ENCODE measurements at regions not wholly inside any gene's neighbourhood (a gene's known extent, or its start where the extent isn't known, plus 50 kb on each side); places are given as distances from the start of the nearest gene placed in this dataset.

DNA sequence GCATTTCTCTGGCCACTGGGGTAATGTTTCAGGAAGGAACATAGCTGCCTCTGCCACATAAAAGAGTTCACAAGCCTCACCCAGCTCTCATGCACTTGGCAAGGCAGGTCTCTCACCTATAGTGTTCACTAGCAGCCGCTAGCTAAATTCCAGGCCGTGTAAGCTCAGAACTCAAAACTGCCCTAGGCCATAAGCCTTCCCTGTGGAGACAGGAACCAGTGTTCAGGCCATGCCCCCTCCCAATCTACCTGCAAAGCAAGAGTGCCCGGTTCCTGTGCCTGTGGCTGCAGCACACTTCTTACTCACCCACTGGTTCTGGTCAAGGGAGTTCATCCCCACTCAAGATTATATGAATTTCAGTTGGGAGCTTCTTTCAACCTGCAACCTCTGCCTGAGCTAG lies 60.7 kb upstream of the ZNF169 start:
- Mint-ChIP-seq H3K4me1 (peaks cover 0 to 6% (median 0%) of the 10 kb centered on the region in 4 donors), H3K27me3 (no peaks in the 10 kb centered on the region), H3K4me3 (no peak overlapping the region), H3K36me3 (peaks cover 29% of the 10 kb centered on the region), H3K9me3 (peaks cover 1 to 25% (median 11%) of the 10 kb centered on the region in 7 donors), H3K27ac (no peak overlapping the region)
- no peak for DNase-seq
- H3K27ac ChIP-seq (ENCODE audit: insufficient read depth, low read length, poor library complexity, severe bottlenecking): no peak overlapping the region
- no peak overlapping the region for H3K4me3 ChIP-seq (ENCODE audit: low read depth, low read length)
- ATAC-seq (ENCODE audit: low read depth in 2 of 2): no peak
- peaks cover 11 to 21% of the 10 kb centered on the region in 2 experiments for H3K9me3 ChIP-seq (ENCODE audit: control insufficient read depth in 2 of 2, low read length in 2 of 2)
- no peaks in the 10 kb centered on the region for H3K27me3 ChIP-seq (ENCODE audit: control insufficient read depth, insufficient read depth, low read length)
- H3K36me3 ChIP-seq (ENCODE audit: control insufficient read depth, insufficient read depth, low read length): no peaks in the 10 kb centered on the region
- no peaks in the 10 kb centered on the region for H3K4me1 ChIP-seq (ENCODE audit: control insufficient read depth, insufficient read depth, low read length, poor library complexity, severe bottlenecking)

DNA sequence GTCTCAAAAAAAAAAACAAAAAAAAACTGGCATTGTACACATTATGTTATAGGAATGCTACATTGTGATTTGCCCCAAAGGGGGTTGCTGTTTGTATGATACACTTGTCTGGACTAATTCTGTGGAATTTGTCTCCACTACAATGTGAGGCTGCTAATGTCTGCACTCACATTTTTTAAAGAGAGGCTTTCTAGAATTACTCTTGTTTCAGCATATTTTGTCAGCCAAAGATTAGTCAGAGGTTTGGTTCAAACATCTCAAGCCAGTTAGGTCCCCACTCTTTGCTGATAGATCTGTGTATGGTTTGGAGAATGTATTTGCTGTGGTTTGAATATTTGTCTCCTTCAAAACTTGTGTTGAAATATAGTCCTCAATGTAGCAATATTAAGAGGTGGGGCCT lies 59.3 kb upstream of the ZNF169 start:
- no peak overlapping the region for H3K27ac ChIP-seq (ENCODE audit: insufficient read depth, low read length, poor library complexity, severe bottlenecking)
- H3K4me3 Mint-ChIP-seq: no peak overlapping the region

GRCh38 chr9:94204174-94204573 lies 54.9 kb upstream of the ZNF169 start:
- H3K9me3 ChIP-seq (ENCODE audit: control insufficient read depth in 2 of 2, low read length in 2 of 2): peaks cover 0 to 7% of the 10 kb centered on the region in 2 experiments
- no peak overlapping the region for H3K4me3 ChIP-seq (ENCODE audit: low read depth, low read length)
- peaks cover 2 to 12% (median 8%) of the 10 kb centered on the region in 7 donors for H3K9me3 Mint-ChIP-seq
- no peak overlapping the region for H3K27ac Mint-ChIP-seq
- peaks cover 0 to 3% (median 0%) of the 10 kb centered on the region in 4 donors for H3K4me1 Mint-ChIP-seq
- no peak for ATAC-seq (ENCODE audit: low read depth in 2 of 2)
- peaks cover 8% of the 10 kb centered on the region for H3K27me3 Mint-ChIP-seq
- no peaks in the 10 kb centered on the region for H3K36me3 ChIP-seq (ENCODE audit: control insufficient read depth, insufficient read depth, low read length)
- no peaks in the 10 kb centered on the region for H3K4me1 ChIP-seq (ENCODE audit: control insufficient read depth, insufficient read depth, low read length, poor library complexity, severe bottlenecking)
- no peak overlapping the region for H3K27ac ChIP-seq (ENCODE audit: insufficient read depth, low read length, poor library complexity, severe bottlenecking)
- H3K27me3 ChIP-seq (ENCODE audit: control insufficient read depth, insufficient read depth, low read length): peaks cover 2% of the 10 kb centered on the region
- no peak for DNase-seq
- no peak overlapping the region for H3K4me3 Mint-ChIP-seq
- peaks cover 12% of the 10 kb centered on the region for H3K36me3 Mint-ChIP-seq

More for the DNA sequence above, 59.3 kb upstream of the ZNF169 start:
- Mint-ChIP-seq H3K9me3 (peaks cover 3 to 27% (median 12%) of the 10 kb centered on the region in 7 donors), H3K36me3 (peaks cover 22% of the 10 kb centered on the region), H3K4me1 (peaks cover 0 to 6% (median 0%) of the 10 kb centered on the region in 4 donors), H3K27me3 (no peaks in the 10 kb centered on the region), H3K27ac (peak overlapping the region in 1 of 3 donors; percentile 27)
- DNase-seq (no peak), ATAC-seq (ENCODE audit: low read depth in 2 of 2) (no peak)
- H3K4me1 ChIP-seq (ENCODE audit: control insufficient read depth, insufficient read depth, low read length, poor library complexity, severe bottlenecking): no peaks in the 10 kb centered on the region
- H3K9me3 ChIP-seq (ENCODE audit: control insufficient read depth in 2 of 2, low read length in 2 of 2): peaks cover 9 to 23% of the 10 kb centered on the region in 2 experiments
- H3K36me3 ChIP-seq (ENCODE audit: control insufficient read depth, insufficient read depth, low read length): no peaks in the 10 kb centered on the region
- H3K4me3 ChIP-seq (ENCODE audit: low read depth, low read length): no peak overlapping the region
- no peaks in the 10 kb centered on the region for H3K27me3 ChIP-seq (ENCODE audit: control insufficient read depth, insufficient read depth, low read length)

- Mint-ChIP-seq H3K27ac (no peak overlapping the region), H3K9me3 (peaks cover 0 to 12% (median 7%) of the 10 kb centered on the region in 7 donors), H3K36me3 (no peaks in the 10 kb centered on the region), H3K27me3 (peaks cover 13% of the 10 kb centered on the region), H3K4me3 (no peak overlapping the region), H3K4me1 (no peaks in the 10 kb centered on the region)
- Histone ChIP-seq H3K36me3 (ENCODE audit: control insufficient read depth, insufficient read depth, low read length) (no peaks in the 10 kb centered on the region), H3K27me3 (ENCODE audit: control insufficient read depth, insufficient read depth, low read length) (peaks cover 6% of the 10 kb centered on the region), H3K27ac (ENCODE audit: insufficient read depth, low read length, poor library complexity, severe bottlenecking) (no peak overlapping the region), H3K4me1 (ENCODE audit: control insufficient read depth, insufficient read depth, low read length, poor library complexity, severe bottlenecking) (no peaks in the 10 kb centered on the region), H3K9me3 (ENCODE audit: control insufficient read depth in 2 of 2, low read length in 2 of 2) (peaks cover 0 to 7% of the 10 kb centered on the region in 2 experiments), H3K4me3 (ENCODE audit: low read depth, low read length) (no peak overlapping the region)
- DNase-seq: no peak
- ATAC-seq (ENCODE audit: low read depth in 2 of 2): no peak
Measured at GRCh38 chr9:94207781-94208180, 51.3 kb upstream of the ZNF169 start.

Measured in CD4-positive, CD25-positive, alpha-beta regulatory T cell (primary cell).